ENCODE measurements at regions not wholly inside any gene's neighbourhood (a gene's known extent, or its start where the extent isn't known, plus 50 kb on each side); places are given as distances from the start of the nearest gene placed in this dataset.

DNA sequence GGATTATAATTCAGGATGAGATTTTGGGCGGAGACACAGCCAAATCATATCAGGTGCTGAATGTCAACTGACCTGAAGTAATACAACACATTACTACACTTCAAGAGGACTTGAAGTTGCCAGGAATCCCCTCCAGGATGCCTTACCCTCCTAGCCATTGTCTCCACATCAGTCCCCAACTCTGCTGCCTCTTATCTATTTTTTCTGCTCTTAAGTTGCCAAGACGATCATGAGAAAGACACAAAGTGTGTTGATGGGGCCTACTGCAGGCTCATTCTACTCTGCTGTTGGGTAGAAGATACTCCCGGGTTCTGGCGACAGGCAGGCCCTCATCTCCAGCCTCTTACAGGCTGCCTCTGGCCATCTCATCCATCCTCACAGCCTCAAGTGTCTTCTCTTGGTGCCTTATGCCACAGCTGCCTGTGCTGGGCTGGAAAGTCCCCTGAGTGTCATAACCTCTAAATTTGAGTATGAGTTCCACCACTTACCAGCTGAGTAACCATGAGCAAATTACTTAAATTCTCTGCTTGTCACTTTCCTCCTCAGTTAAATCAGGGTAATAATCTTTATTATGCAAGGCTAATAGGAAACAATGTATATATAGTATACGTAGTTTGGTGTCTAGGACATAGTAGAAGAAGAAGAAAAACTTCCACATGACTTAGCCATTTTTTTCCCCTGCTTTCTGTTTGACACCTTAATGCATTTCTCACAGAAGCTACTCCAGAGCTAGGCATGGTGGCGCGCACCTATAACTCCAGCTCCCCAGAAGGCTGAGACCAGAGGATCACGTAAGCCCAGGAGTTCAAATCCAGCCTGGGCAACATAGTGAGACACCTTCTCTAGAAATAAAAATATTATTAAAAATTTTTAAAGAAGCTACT lies 73.0 kb upstream of the SNX2 start:
- TF ChIP-seq, protein P1, sequence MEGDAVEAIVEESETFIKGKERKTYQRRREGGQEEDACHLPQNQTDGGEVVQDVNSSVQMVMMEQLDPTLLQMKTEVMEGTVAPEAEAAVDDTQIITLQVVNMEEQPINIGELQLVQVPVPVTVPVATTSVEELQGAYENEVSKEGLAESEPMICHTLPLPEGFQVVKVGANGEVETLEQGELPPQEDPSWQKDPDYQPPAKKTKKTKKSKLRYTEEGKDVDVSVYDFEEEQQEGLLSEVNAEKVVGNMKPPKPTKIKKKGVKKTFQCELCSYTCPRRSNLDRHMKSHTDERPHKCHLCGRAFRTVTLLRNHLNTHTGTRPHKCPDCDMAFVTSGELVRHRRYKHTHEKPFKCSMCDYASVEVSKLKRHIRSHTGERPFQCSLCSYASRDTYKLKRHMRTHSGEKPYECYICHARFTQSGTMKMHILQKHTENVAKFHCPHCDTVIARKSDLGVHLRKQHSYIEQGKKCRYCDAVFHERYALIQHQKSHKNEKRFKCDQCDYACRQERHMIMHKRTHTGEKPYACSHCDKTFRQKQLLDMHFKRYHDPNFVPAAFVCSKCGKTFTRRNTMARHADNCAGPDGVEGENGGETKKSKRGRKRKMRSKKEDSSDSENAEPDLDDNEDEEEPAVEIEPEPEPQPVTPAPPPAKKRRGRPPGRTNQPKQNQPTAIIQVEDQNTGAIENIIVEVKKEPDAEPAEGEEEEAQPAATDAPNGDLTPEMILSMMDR (IDR thresholded peaks at IDR 0.05) = no peak

DNA sequence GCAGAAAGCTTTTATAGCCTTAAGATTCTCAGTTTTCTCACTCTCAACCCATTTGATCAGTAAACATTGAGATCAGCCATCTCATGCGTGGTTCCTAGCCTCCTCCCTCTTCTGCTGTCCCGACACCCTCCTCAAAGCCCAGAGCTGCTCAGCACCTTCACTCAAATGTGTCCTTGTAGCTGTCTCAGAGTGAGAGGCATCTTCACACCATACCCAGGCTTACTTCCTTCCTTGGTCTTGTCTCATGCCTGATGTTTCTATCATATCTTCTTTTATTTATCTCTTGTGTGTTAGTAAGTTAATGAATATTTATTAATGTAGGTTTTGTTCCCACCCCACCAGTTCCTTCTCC lies 72.4 kb upstream of the SNX2 start:
- TF ChIP-seq, protein P1 (IDR thresholded peaks at IDR 0.05) = no peak

- TF ChIP-seq, protein P1 (IDR thresholded peaks at IDR 0.05) = no peak
Measured at GRCh38 chr5:122703203-122703602, 71.7 kb upstream of the SNX2 start.

GRCh38 chr5:122704247-122705036 lies 70.4 kb upstream of the SNX2 start:
- TF ChIP-seq, protein P1 (IDR thresholded peaks at IDR 0.05) = peak; percentile 65

DNA sequence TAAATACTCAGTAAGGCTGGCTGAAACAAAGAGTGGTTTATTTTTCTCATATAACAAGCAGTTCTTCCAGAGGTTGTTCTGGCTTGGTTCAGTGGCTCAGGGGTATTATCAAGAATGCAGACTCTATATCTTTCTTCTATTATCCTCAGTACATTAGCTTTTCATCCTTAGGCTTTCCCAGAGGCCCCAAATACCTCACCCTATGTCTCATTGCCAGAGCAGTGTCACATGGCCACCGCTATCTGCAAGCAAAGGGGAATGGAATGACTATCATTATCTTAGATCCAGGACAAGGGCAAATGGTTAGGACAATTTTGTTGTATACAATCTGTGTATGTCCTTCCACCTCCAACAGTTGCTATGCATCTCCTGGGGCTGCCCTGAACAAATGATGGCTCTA lies 69.0 kb upstream of the SNX2 start:
- TF ChIP-seq, protein P1 (IDR thresholded peaks at IDR 0.05) = no peak

DNA sequence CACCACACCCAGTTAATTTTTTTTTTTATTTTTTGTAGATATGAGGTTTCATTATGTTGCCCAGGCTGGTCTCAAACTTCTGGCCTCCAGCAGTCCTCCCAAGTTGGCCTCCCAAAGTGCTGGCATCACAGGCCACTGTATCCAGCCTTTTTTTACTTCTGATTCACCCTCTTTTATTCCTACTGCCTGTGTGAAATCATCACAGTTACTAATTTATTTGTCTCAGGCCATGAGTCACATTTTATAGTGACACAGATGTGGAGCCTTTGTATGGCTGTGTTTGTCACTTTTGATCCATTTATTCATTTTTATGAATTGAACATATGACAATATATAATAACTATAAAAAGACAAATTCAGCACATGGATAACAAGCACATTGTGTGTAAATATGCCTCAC lies 67.1 kb upstream of the SNX2 start:
- TF ChIP-seq, protein P1 (IDR thresholded peaks at IDR 0.05) = no peak

- TF ChIP-seq, protein P1 (IDR thresholded peaks at IDR 0.05) = no peak
Measured at GRCh38 chr5:122713041-122713440, 61.8 kb upstream of the SNX2 start.

All from LNCAP (cell line).